SH-SY5Y (cell line): ENCODE measurements at regions not wholly inside any gene's neighbourhood (a gene's known extent, or its start where the extent isn't known, plus 50 kb on each side); places are given as distances from the start of the nearest gene placed in this dataset.

Experiments
- GATA2 ChIP-seq: IDR thresholded peaks from 2 replicates; pipeline ENCODE4 v1.6.1; 2011; ENCODE audit warnings: mild to moderate bottlenecking, low read depth, low read length
- GATA3 ChIP-seq: IDR thresholded peaks from 2 replicates; pipeline ENCODE4 v1.6.1; 2011; ENCODE audit warnings: low read depth, mild to moderate bottlenecking, low read length, moderate library complexity

- TF ChIP-seq GATA2 (no peak), GATA3 (no peak)
Measured at GRCh38 chr5:167123126-167123525, 1168.3 kb upstream of the WWC1 start.
